ENCODE measurements at regions not wholly inside any gene's neighbourhood (a gene's known extent, or its start where the extent isn't known, plus 50 kb on each side); places are given as distances from the start of the nearest gene placed in this dataset.

- Histone ChIP-seq H3K79me2 (ENCODE audit: insufficient read depth, low read depth) (no peaks in the 10 kb centered on the region), H3K4me2 (no peak overlapping the region), H2AFZ (ENCODE audit: low read depth) (no peak overlapping the region), H3K9ac (no peak overlapping the region), H4K20me1 (ENCODE audit: insufficient read depth) (no peaks in the 10 kb centered on the region), H3K36me3 (ENCODE audit: insufficient read depth) (no peaks in the 10 kb centered on the region), H3K4me3 (IDR thresholded peaks at IDR 0.05; ENCODE audit: insufficient read depth, low read depth, low read length) (no peak overlapping the region), H3K4me1 (ENCODE audit: low read depth, poor library complexity, severe bottlenecking) (peaks cover 22% of the 10 kb centered on the region), H3K27ac (no peak overlapping the region), H3K27me3 (ENCODE audit: insufficient read depth, low read depth) (no peaks in the 10 kb centered on the region)
- TF ChIP-seq CTCF (conservative IDR thresholded peaks at IDR 0.05; ENCODE audit: low read depth, low read length) = no peak
These were observed 742.6 kb downstream of the FSCB start for GRCh38 chr14:43764433-43764832.

GRCh38 chr14:43755707-43756106 is 751.4 kb downstream of the FSCB start:
- Histone ChIP-seq H3K4me3 (IDR thresholded peaks at IDR 0.05; ENCODE audit: insufficient read depth, low read depth, low read length) (no peak overlapping the region), H3K4me1 (ENCODE audit: low read depth, poor library complexity, severe bottlenecking) (no peaks in the 10 kb centered on the region), H3K4me2 (no peak overlapping the region), H3K27ac (no peak overlapping the region), H3K79me2 (ENCODE audit: insufficient read depth, low read depth) (no peaks in the 10 kb centered on the region), H4K20me1 (ENCODE audit: insufficient read depth) (no peaks in the 10 kb centered on the region), H3K36me3 (ENCODE audit: insufficient read depth) (no peaks in the 10 kb centered on the region), H3K9ac (no peak overlapping the region), H2AFZ (ENCODE audit: low read depth) (no peak overlapping the region), H3K27me3 (ENCODE audit: insufficient read depth, low read depth) (no peaks in the 10 kb centered on the region)
- no peak for TF ChIP-seq CTCF (conservative IDR thresholded peaks at IDR 0.05; ENCODE audit: low read depth, low read length)

GRCh38 chr14:43754838-43755237 is 752.2 kb downstream of the FSCB start:
- Histone ChIP-seq H3K4me1 (ENCODE audit: low read depth, poor library complexity, severe bottlenecking) (no peaks in the 10 kb centered on the region), H2AFZ (ENCODE audit: low read depth) (no peak overlapping the region), H3K9ac (no peak overlapping the region), H3K4me2 (no peak overlapping the region), H3K27ac (no peak overlapping the region), H4K20me1 (ENCODE audit: insufficient read depth) (no peaks in the 10 kb centered on the region), H3K4me3 (IDR thresholded peaks at IDR 0.05; ENCODE audit: insufficient read depth, low read depth, low read length) (no peak overlapping the region), H3K79me2 (ENCODE audit: insufficient read depth, low read depth) (no peaks in the 10 kb centered on the region), H3K27me3 (ENCODE audit: insufficient read depth, low read depth) (no peaks in the 10 kb centered on the region), H3K36me3 (ENCODE audit: insufficient read depth) (no peaks in the 10 kb centered on the region)
- no peak for TF ChIP-seq CTCF (conservative IDR thresholded peaks at IDR 0.05; ENCODE audit: low read depth, low read length)

- H3K4me1 ChIP-seq (ENCODE audit: low read depth, poor library complexity, severe bottlenecking) = no peaks in the 10 kb centered on the region
- no peak overlapping the region for H2AFZ ChIP-seq (ENCODE audit: low read depth)
- H3K27me3 ChIP-seq (ENCODE audit: insufficient read depth, low read depth) = no peaks in the 10 kb centered on the region
- H4K20me1 ChIP-seq (ENCODE audit: insufficient read depth) = no peaks in the 10 kb centered on the region
- no peak overlapping the region for H3K27ac ChIP-seq
- H3K79me2 ChIP-seq (ENCODE audit: insufficient read depth, low read depth) = no peaks in the 10 kb centered on the region
- no peaks in the 10 kb centered on the region for H3K36me3 ChIP-seq (ENCODE audit: insufficient read depth)
- no peak overlapping the region for H3K4me2 ChIP-seq
- H3K4me3 ChIP-seq (IDR thresholded peaks at IDR 0.05; ENCODE audit: insufficient read depth, low read depth, low read length) = no peak overlapping the region
- TF ChIP-seq CTCF (conservative IDR thresholded peaks at IDR 0.05; ENCODE audit: low read depth, low read length) = no peak
- no peak overlapping the region for H3K9ac ChIP-seq
These were observed 761.3 kb downstream of the FSCB start for GRCh38 chr14:43745746-43746145.

- H3K36me3 ChIP-seq (ENCODE audit: insufficient read depth) = no peaks in the 10 kb centered on the region
- H3K27ac ChIP-seq = no peak overlapping the region
- H3K4me1 ChIP-seq (ENCODE audit: low read depth, poor library complexity, severe bottlenecking) = no peaks in the 10 kb centered on the region
- H3K79me2 ChIP-seq (ENCODE audit: insufficient read depth, low read depth) = no peaks in the 10 kb centered on the region
- no peak overlapping the region for H3K4me2 ChIP-seq
- no peak overlapping the region for H3K4me3 ChIP-seq (IDR thresholded peaks at IDR 0.05; ENCODE audit: insufficient read depth, low read depth, low read length)
- no peak for TF ChIP-seq CTCF (conservative IDR thresholded peaks at IDR 0.05; ENCODE audit: low read depth, low read length)
- no peaks in the 10 kb centered on the region for H4K20me1 ChIP-seq (ENCODE audit: insufficient read depth)
- no peak overlapping the region for H2AFZ ChIP-seq (ENCODE audit: low read depth)
- no peaks in the 10 kb centered on the region for H3K27me3 ChIP-seq (ENCODE audit: insufficient read depth, low read depth)
- no peak overlapping the region for H3K9ac ChIP-seq
These were observed 771.2 kb downstream of the FSCB start for GRCh38 chr14:43735932-43736331.

All from KMS-11 (cell line).